A673 (cell line): ENCODE measurements at regions not wholly inside any gene's neighbourhood (a gene's known extent, or its start where the extent isn't known, plus 50 kb on each side); places are given as distances from the start of the nearest gene placed in this dataset.

Experiments
- EZH2 ChIP-seq: fragments of 200-600 bp; sonication (generic); IDR thresholded peaks from 2 replicates; pipeline ENCODE4 v1.6.1; 2017; ENCODE audit warnings: borderline replicate concordance, low read depth, mild to moderate bottlenecking, mixed read lengths, antibody characterized with exemption, low read length; ENCODE audit not compliant: poor library complexity, severe bottlenecking
- TF ChIP-seq, protein P1 (sequence below): fragments of 300-800, 200-600 bp; sonication (generic); conservative IDR thresholded peaks from 2 replicates; pipeline ENCODE4 v1.5.1; 2017; ENCODE audit warnings: low read depth, mild to moderate bottlenecking, antibody characterized with exemption, low read length, moderate library complexity, mixed read lengths

DNA sequence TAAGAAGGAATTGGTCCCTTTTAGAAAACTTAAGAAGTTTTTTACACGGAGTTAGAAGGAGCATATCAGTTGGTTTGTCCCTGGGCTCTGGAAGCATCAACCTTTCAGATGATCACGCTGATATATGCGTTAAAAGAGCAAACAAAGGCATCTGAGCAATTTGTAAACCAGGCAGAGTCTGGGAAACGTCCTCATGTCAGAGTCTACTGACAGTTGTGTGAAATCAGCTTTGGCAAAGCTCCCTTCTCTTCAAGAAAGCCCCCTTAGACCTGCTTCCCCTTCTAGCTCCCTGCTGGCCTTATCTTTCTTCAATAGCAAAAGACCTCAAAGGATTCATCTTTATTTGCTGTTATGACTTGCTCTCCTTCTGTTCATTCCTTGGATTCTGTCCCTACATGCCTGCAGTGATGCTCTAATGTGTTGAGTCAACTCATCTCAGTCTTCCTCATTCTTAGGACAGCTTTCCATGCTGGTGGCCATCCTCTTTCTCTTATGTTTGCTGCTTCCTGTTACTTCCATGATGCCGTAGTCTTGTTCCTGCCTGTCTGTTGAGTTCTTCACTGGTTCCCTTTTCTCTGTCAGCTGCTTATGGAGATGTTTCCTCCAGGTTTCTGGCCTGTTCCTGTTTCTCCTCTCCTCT is 106.5 kb upstream of the BMPER start:
- TF ChIP-seq, protein P1, sequence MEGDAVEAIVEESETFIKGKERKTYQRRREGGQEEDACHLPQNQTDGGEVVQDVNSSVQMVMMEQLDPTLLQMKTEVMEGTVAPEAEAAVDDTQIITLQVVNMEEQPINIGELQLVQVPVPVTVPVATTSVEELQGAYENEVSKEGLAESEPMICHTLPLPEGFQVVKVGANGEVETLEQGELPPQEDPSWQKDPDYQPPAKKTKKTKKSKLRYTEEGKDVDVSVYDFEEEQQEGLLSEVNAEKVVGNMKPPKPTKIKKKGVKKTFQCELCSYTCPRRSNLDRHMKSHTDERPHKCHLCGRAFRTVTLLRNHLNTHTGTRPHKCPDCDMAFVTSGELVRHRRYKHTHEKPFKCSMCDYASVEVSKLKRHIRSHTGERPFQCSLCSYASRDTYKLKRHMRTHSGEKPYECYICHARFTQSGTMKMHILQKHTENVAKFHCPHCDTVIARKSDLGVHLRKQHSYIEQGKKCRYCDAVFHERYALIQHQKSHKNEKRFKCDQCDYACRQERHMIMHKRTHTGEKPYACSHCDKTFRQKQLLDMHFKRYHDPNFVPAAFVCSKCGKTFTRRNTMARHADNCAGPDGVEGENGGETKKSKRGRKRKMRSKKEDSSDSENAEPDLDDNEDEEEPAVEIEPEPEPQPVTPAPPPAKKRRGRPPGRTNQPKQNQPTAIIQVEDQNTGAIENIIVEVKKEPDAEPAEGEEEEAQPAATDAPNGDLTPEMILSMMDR = no peak
- TF ChIP-seq EZH2 = no peak
